ENCODE measurements at regions not wholly inside any gene's neighbourhood (a gene's known extent, or its start where the extent isn't known, plus 50 kb on each side); places are given as distances from the start of the nearest gene placed in this dataset.
A peak's percentile ranks its signal among the peaks of the same experiment; 100 is the strongest.

DNA sequence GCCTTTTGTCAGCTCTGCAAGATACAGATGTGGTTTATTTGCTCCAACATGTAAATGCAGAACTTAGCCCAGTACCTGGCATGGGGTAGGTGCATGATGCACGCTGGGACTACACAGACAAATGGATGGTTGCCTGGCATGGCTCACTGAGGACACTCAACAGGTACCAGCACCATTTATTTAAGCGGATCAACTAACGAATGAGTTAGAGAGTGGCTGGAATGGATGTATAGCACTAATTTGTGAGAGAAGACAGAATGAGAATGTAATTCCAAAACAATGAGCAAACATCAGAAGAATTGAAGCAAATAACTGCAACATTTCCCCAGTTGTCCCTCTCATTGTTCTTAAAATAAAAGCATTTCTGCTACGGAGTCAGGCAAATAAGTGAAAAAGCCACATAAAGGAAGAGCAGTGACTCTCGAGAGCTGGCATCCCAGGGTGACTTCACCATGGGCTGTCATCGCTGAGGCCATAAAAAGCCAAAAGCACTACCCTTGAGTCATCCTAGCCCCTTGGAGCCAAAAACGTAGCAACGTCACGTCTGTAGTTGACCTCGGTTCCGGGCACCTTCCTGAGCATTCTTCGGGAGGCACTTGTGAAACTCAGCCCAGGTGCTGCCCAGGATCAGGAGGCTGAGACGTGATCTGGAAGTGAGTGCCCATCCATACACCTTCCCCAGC, 290.3 kb downstream of the NSG2 start:
- peak overlapping the region; percentile 89 for H3K27ac ChIP-seq (ENCODE audit: low read depth, low read length, severe bottlenecking)

DNA sequence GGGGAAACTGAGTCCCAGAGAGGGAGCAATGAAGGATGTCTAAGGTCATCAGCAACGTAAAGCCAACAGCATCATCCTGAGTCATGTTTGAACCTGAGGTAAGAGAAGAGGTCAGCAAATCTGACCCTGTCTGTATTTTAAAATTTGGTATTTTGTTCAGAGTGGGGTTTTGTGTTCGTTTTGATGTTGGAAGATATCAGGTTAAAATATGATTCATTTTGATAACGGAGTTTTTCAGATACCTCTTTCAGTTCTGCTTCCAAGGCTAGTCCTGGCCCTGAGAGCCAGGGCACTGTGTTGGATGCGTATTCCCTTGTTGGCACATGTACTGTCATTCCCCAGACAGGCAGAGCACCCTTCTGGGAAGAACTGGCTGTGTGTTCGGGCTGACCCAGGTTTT, 291.0 kb downstream of the NSG2 start:
- Histone ChIP-seq H3K4me1 (ENCODE audit: control insufficient read depth, insufficient read depth, low read length, poor library complexity, severe bottlenecking) (peaks cover 49% of the 10 kb centered on the region), H3K4me3 (ENCODE audit: extremely low read depth, insufficient read depth, low read length, poor library complexity, severe bottlenecking) (no peak overlapping the region), H3K36me3 (ENCODE audit: control insufficient read depth, insufficient read depth, low read length) (no peaks in the 10 kb centered on the region), H3K27ac (ENCODE audit: low read depth, low read length, severe bottlenecking) (peak overlapping the region; percentile 89), H3K9me3 (ENCODE audit: control insufficient read depth, low read length) (no peaks in the 10 kb centered on the region)
- WGBS, 2 experiments (ENCODE audit: insufficient coverage in 2 of 2) = 95 to 98% methylated on average over 5 of the region's 5 CpGs

More for the DNA sequence above, 290.3 kb downstream of the NSG2 start:
- peaks cover 49% of the 10 kb centered on the region for H3K4me1 ChIP-seq (ENCODE audit: control insufficient read depth, insufficient read depth, low read length, poor library complexity, severe bottlenecking)
- no peaks in the 10 kb centered on the region for H3K9me3 ChIP-seq (ENCODE audit: control insufficient read depth, low read length)
- WGBS, 2 experiments (ENCODE audit: insufficient coverage in 2 of 2) = 84 to 86% methylated on average over 9 to 11 of the region's 13 CpGs
- no peak overlapping the region for H3K4me3 ChIP-seq (ENCODE audit: extremely low read depth, insufficient read depth, low read length, poor library complexity, severe bottlenecking)
- no peaks in the 10 kb centered on the region for H3K36me3 ChIP-seq (ENCODE audit: control insufficient read depth, insufficient read depth, low read length)

DNA sequence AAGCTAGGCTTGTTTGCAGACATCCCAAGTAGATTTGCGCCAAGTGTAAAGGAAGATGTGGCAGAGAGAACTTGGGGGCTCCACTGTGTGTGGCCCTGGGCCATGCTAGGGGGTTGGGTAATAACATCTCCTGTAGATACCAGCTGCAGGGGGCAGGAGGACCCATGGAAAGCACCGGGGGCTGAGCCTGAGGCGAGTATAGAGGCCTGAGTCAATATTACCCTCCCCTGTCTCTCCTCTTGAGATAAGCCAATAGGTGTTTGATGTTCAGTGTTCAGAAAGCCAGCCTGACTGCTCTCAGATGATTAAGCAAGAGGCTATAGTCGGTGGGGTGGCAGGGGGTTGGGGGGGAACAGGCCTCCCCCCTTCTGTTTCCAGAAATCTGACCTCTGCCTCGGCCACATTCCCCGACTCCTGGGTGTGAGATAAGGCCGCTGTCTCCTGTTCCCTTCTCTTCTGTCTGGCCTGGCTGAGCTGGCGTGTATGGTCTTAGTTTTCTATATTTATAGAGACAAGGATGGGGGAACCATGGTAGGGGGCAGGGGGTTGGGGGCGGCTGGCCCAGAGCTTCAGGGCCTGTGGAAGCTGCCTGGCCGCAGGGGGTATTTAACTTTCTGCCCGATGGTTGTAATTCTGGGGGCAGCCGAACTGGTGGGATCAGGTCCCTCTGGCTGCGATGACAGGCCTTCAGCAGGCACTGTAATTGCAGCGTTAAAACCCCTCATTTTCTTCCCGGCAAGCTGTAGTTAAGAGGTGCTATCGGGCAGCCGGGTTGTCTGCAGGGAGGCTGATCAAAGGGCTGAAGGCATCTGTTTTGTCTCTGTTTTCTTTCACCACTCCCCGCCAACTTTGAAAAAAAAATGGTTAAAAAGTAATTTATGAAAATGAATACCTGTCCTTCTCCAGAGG, 292.0 kb downstream of the NSG2 start:
- peak overlapping the region; percentile 1 for H3K4me3 ChIP-seq (ENCODE audit: extremely low read depth, insufficient read depth, low read length, poor library complexity, severe bottlenecking)

DNA sequence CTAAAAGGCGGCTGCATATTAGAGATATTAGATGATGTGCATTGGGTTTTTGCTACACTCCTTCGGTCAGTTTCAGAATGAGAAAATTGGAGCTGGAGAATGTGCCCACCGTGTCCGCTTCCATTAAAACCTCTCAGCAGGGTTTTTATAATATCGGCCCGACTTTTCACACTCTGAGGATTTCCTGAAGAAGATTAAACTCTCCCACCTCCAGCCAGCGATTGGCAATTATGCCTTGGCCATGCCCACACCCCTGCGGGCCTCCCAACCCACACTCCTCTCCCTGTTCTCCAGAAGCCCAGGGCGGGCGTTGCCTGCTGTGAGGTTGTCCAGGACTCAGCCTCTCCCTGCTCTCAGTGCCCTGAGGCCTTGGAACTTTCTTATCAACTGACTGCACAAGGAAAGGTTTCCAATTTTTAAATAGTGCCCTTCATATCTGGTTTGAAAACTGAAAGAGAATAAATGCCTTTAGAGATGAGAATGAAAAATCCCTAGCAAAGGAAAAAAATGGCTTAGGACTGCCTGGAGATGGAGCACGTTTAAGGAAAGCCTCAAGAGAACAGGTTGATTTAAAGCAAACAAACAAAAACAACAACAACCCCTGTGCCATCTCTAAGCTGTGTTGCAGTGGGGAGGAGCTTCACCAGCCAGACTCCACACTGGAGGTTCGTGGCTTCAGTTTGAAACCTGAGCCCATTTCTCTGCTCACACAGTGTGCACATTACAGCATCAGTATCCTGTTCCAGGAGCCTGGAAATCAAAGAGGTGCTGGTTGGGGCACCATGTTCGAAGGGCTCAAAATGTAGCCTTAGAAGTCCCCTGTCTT, 292.9 kb downstream of the NSG2 start:
- Histone ChIP-seq H3K9me3 (ENCODE audit: control insufficient read depth, low read length) (no peaks in the 10 kb centered on the region), H3K4me3 (ENCODE audit: extremely low read depth, insufficient read depth, low read length, poor library complexity, severe bottlenecking) (no peak overlapping the region), H3K36me3 (ENCODE audit: control insufficient read depth, insufficient read depth, low read length) (no peaks in the 10 kb centered on the region), H3K4me1 (ENCODE audit: control insufficient read depth, insufficient read depth, low read length, poor library complexity, severe bottlenecking) (peaks cover 49% of the 10 kb centered on the region), H3K27ac (ENCODE audit: low read depth, low read length, severe bottlenecking) (peak overlapping the region; percentile 89)
- WGBS, 2 experiments (ENCODE audit: insufficient coverage in 2 of 2) = 53 to 63% methylated on average over 9 to 12 of the region's 13 CpGs

More for the DNA sequence above, 292.0 kb downstream of the NSG2 start:
- no peaks in the 10 kb centered on the region for H3K9me3 ChIP-seq (ENCODE audit: control insufficient read depth, low read length)
- 7 to 28% methylated on average over 6 to 9 of the region's 18 CpGs for WGBS, 2 experiments (ENCODE audit: insufficient coverage in 2 of 2)
- peak overlapping the region; percentile 89 for H3K27ac ChIP-seq (ENCODE audit: low read depth, low read length, severe bottlenecking)
- H3K36me3 ChIP-seq (ENCODE audit: control insufficient read depth, insufficient read depth, low read length) = no peaks in the 10 kb centered on the region
- peaks cover 49% of the 10 kb centered on the region for H3K4me1 ChIP-seq (ENCODE audit: control insufficient read depth, insufficient read depth, low read length, poor library complexity, severe bottlenecking)

DNA sequence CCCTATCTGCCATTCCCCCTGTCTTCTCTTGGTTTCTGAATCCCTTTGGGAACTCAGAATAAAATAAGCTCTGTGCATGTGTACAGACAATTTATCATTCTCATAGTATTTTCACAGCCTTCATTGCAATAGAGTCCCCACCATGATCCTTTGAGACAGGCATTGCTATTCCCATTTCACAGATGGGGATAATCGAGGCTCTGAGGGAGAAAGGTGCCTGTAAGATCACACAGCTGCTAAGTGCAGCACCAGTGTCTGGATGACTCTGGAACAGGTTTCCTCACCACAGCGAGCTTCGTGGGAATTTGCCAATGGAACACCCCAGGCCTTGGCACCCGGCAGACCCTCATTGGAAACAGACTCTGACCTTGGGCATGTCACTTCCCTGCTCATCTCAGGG, 293.6 kb downstream of the NSG2 start:
- no peak overlapping the region for H3K4me3 ChIP-seq (ENCODE audit: extremely low read depth, insufficient read depth, low read length, poor library complexity, severe bottlenecking)
- no peaks in the 10 kb centered on the region for H3K36me3 ChIP-seq (ENCODE audit: control insufficient read depth, insufficient read depth, low read length)
- H3K27ac ChIP-seq (ENCODE audit: low read depth, low read length, severe bottlenecking) = peak overlapping the region; percentile 89
- H3K9me3 ChIP-seq (ENCODE audit: control insufficient read depth, low read length) = no peaks in the 10 kb centered on the region
- 97 to 100% methylated on average over 3 to 4 of the region's 4 CpGs for WGBS, 2 experiments (ENCODE audit: insufficient coverage in 2 of 2)
- peaks cover 50% of the 10 kb centered on the region for H3K4me1 ChIP-seq (ENCODE audit: control insufficient read depth, insufficient read depth, low read length, poor library complexity, severe bottlenecking)

DNA sequence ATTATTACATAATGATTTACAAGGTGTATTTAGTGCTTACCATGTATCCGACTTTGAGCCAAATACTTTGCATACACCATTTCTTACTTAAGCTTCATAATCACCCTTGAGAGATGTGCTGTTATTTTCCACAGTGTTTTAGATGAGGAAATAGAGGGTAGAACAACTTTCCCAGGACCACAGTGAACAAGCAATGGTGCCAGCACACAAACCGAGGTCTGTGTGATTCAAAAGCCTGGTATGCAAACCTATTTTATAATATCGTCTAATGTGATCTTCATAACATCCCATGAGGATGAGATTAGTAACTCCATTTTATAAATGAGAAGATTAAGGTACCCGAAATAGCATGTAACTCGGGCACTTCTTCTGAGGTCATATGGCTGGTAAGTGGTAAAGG, 294.7 kb downstream of the NSG2 start:
- Histone ChIP-seq H3K4me1 (ENCODE audit: control insufficient read depth, insufficient read depth, low read length, poor library complexity, severe bottlenecking) (peaks cover 42% of the 10 kb centered on the region), H3K9me3 (ENCODE audit: control insufficient read depth, low read length) (peaks cover 3% of the 10 kb centered on the region), H3K4me3 (ENCODE audit: extremely low read depth, insufficient read depth, low read length, poor library complexity, severe bottlenecking) (no peak overlapping the region), H3K36me3 (ENCODE audit: control insufficient read depth, insufficient read depth, low read length) (peaks cover 5% of the 10 kb centered on the region), H3K27ac (ENCODE audit: low read depth, low read length, severe bottlenecking) (no peak overlapping the region)
- 100% methylated on average over 1 to 2 of the region's 5 CpGs for WGBS, 2 experiments (ENCODE audit: insufficient coverage in 2 of 2)

DNA sequence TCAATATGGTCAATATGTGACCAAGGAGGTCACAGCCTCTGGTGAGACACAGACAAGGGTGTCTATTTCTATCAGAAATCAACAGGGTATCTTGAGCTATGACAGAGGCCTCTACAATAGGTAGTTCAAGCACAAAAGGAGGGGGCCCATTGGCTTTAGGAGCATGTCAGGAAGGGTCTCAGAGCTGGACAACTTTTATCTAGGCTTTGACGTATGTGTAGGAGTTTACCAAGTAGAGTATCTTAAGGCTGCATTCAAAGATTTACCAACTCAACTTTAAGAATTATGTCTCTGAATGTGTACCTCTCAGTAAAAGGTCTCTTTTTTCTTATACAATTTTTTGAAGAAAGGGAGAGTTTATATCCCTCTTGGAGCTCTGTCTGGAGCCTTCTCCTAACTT, 297.2 kb downstream of the NSG2 start:
- Histone ChIP-seq H3K4me1 (ENCODE audit: control insufficient read depth, insufficient read depth, low read length, poor library complexity, severe bottlenecking) (peaks cover 21% of the 10 kb centered on the region), H3K4me3 (ENCODE audit: extremely low read depth, insufficient read depth, low read length, poor library complexity, severe bottlenecking) (no peak overlapping the region), H3K36me3 (ENCODE audit: control insufficient read depth, insufficient read depth, low read length) (peaks cover 5% of the 10 kb centered on the region), H3K9me3 (ENCODE audit: control insufficient read depth, low read length) (peaks cover 5% of the 10 kb centered on the region), H3K27ac (ENCODE audit: low read depth, low read length, severe bottlenecking) (no peak overlapping the region)
- 100% methylated on average over 1 of the region's 1 CpG; no CpG with 5 or more reads in 1 of the 2 experiments for WGBS, 2 experiments (ENCODE audit: insufficient coverage in 2 of 2)

DNA sequence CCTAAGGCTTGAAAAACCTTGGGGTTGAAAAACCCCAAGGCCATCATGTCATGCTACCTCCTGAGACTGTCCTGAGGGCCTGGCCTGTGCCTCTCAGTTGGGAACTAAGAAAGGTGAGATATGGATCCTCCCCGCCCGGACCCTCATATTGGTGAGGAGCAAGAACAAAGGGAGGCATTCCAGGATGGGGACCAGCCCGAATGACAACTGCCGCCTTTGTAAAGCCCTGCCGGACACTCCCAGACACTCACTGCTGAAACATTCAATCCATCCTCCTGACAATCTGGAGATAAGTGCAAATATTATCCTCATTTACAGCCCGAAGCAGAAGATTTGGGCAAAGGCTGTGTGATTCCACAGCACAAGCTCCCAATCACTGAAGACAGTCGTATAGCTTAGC, 298.3 kb downstream of the NSG2 start:
- Histone ChIP-seq H3K4me1 (ENCODE audit: control insufficient read depth, insufficient read depth, low read length, poor library complexity, severe bottlenecking) (peaks cover 10% of the 10 kb centered on the region), H3K27ac (ENCODE audit: low read depth, low read length, severe bottlenecking) (no peak overlapping the region), H3K9me3 (ENCODE audit: control insufficient read depth, low read length) (peaks cover 5% of the 10 kb centered on the region), H3K4me3 (ENCODE audit: extremely low read depth, insufficient read depth, low read length, poor library complexity, severe bottlenecking) (no peak overlapping the region), H3K36me3 (ENCODE audit: control insufficient read depth, insufficient read depth, low read length) (peaks cover 5% of the 10 kb centered on the region)
- WGBS, 2 experiments (ENCODE audit: insufficient coverage in 2 of 2) = 97% methylated on average over 4 to 6 of the region's 7 CpGs

DNA sequence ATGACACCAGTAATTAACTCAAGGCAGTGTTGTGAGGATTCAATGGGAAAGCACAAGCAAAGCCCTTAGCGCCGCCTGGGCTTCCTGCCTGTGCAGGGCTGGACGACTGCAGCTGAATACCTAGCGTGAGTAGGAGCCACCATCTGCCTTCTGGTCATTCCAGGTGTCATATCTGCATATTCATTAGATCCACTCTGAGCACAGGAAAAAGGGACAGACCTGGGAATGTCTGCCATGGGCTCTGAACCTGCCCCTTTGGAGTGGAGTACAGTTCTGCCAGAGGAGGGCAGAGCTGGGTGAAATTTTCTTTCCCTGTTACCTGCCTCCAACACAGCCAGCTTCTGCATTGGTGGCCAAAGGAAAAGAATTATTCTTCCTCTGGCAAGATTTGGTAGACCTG, 298.8 kb downstream of the NSG2 start:
- Histone ChIP-seq H3K4me3 (ENCODE audit: extremely low read depth, insufficient read depth, low read length, poor library complexity, severe bottlenecking) (no peak overlapping the region), H3K9me3 (ENCODE audit: control insufficient read depth, low read length) (peaks cover 5% of the 10 kb centered on the region), H3K36me3 (ENCODE audit: control insufficient read depth, insufficient read depth, low read length) (peaks cover 5% of the 10 kb centered on the region), H3K4me1 (ENCODE audit: control insufficient read depth, insufficient read depth, low read length, poor library complexity, severe bottlenecking) (peaks cover 6% of the 10 kb centered on the region), H3K27ac (ENCODE audit: low read depth, low read length, severe bottlenecking) (no peak overlapping the region)
- 80 to 85% methylated on average over 4 of the region's 4 CpGs for WGBS, 2 experiments (ENCODE audit: insufficient coverage in 2 of 2)

DNA sequence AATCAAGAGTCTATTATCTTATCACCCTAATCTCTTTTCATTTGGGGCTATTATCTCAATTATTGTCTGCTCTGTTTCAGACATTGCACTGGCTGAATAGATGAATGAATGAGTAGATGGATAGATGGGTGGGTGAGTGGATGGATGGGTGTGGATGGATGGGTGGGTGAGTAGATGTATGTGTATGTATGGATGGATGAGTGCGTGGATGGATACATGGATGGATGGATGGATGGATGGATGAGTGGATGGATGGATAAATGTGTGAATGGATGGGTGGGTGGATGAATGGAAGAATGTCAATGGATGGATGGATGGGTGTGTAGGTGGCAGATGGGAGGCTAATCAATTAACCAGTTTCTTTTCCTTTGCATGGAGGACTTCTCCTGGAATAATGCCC, 301.7 kb downstream of the NSG2 start:
- H3K9me3 ChIP-seq (ENCODE audit: control insufficient read depth, low read length) = peaks cover 5% of the 10 kb centered on the region
- H3K36me3 ChIP-seq (ENCODE audit: control insufficient read depth, insufficient read depth, low read length) = peaks cover 5% of the 10 kb centered on the region
- H3K27ac ChIP-seq (ENCODE audit: low read depth, low read length, severe bottlenecking) = no peak overlapping the region
- H3K4me1 ChIP-seq (ENCODE audit: control insufficient read depth, insufficient read depth, low read length, poor library complexity, severe bottlenecking) = peaks cover 6% of the 10 kb centered on the region
- WGBS, 2 experiments (ENCODE audit: insufficient coverage in 2 of 2) = 91 to 100% methylated on average over 1 of the region's 1 CpG
- H3K4me3 ChIP-seq (ENCODE audit: extremely low read depth, insufficient read depth, low read length, poor library complexity, severe bottlenecking) = no peak overlapping the region
